Activated CD8-positive, alpha-beta memory T cell treated with anti-CD3 and anti-CD28 coated beads for 4 hours (primary cell): ENCODE measurements at regions not wholly inside any gene's neighbourhood (a gene's known extent, or its start where the extent isn't known, plus 50 kb on each side); places are given as distances from the start of the nearest gene placed in this dataset.
"Not testable (repeated sequence)": the region's sequence is repeated elsewhere in the genome, so short reads cannot be mapped to it uniquely, and the experiment has no call there.

ENCODE experiments used
- DNase-seq, 2 donors: peaks; one replicate each; pipeline ENCODE4 v3.0.0-alpha.2; 2020; ENCODE audit warnings: low read depth in 2 of 2

GRCh38 chr5:175347027-175347426 lies 97.0 kb downstream of the DRD1 start:
- no peak for DNase-seq

DNA sequence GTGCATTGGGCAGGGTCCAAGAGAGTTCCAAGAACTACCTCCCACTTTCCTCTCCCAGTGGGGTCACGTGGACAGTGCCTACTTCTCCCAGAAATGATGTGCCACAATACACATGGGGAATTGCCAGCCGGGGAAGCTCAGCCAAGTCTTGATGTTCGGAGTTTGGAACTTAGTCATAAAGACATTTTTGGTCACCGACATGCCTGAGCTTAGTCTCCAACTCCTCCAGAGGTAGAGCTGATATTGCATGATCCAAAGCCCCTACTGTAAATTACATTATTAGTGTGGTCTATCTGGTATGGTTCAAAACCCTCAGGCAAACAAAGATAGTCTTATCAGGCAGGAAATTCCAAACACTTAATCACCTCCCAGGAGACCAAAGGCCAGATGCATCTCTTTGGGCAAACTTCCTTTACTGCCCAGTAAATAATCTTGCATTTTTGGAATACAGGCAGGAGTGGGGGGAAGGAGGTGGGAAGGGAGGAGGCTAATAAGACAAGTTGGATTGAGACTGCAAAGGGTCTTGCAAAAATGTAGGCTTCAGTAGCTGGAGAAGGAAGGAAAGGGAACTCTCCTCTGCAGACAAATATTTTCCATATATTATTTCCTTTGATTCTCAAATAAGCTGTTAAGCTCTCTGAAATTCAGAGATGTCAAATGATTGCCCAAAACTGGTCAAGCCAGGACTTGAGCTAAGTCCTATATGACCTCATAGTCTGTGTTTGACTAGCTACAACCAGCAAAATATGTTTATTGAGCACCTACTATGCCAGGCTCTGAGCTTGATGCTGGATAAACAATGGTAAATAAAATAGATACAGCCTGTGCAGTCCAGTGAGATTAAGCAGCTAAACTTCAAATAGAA lies 99.4 kb downstream of the DRD1 start:
- DNase-seq, result no peak

GRCh38 chr5:175343308-175343707 lies 100.7 kb downstream of the DRD1 start:
- DNase-seq, result no peak

DNA sequence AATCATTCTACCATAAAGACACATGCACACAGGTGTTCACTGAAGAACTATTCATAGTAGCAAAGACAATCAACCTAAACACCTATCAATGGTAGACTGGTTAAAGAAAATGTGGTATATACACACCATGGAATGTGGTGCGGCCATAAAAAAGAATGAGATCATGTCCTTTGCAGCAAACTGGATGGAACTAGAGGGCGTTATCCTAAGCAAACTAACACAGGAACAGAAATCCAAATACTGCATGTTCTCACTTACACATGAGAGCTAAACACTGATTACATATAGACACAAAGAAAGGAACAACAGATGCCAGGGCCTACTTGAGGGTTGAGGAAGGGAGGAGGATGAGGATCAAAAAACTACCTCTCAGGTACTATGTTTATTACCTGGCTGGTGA lies 103.8 kb downstream of the DRD1 start:
- no peak for DNase-seq

DNA sequence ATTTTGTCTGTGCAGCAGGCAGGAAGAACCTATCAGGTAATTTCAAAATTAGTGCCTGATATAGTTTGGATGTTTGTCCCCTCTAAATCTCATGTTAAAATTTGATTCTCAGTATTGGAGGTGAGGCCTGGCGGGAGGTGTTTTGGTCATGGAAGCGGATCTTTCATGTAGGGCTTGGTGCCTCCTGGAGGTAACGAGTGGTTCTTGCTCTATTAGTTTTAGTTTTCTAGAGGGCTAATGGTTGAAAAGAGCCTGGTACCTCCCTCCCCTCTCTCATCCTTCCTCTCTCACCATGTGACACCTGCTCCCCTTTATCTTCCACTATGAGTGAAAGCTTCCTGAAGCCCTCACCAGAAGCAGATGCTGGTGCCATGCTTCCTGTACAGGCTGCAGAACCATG lies 106.3 kb downstream of the DRD1 start:
- DNase-seq, result no peak

- no peak for DNase-seq
Observed at GRCh38 chr5:175336781-175337180, 107.2 kb downstream of the DRD1 start.

DNA sequence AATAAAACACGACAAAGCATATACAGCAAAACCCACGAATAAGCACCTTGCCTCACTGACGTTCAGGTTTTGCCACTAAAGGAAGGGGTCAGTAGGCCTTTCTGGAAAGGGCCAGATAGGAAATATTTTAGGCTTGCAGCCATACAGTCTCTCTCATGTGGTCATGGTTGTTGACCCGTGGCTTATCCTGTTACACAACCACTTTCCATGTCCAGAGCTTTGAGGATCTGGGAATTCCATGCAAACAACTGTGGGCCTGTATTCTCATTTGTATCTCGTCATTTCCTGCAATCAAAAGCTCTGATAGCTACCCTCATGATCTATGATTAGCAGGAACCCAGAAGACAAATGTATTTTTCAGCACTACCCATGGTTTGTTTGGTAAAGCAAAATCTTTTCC lies 108.3 kb downstream of the DRD1 start:
- no peak for DNase-seq

DNA sequence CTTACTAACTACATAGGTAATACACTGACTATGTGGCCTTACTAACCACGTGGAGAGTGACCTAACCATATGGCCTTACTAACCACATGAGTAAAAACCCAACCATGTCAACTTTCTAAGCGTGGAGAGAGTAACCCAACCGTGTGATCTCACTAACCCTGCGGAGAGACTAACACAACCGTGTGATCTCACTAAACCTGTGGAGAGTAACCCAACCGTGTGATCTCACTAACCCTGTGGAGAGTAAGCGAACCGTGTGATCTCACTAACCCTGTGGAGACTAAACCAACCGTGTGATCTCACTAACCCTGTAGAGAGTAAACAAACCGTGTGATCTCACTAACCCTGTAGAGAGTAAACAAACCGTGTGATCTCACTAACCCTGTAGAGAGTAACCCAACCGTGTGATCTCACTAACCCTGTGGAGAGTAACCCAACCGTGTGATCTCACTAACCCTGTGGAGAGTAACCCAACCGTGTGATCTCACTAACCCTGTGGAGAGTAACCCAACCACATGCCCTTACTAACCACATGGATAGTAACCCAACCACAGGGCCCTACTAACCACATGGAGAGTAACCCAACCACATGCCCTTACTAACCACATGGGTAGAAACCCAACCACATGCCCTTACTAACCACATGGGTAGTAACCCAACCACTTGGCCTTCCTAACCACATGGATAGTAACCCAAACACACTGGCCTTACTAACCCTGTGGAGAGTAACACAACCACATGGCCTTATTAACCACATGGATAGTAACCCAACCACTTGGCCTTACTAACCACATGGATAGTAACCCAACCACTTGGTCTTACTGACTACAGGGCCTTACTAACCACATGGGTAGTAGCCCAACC lies 112.6 kb downstream of the DRD1 start:
- DNase-seq, result not testable (repeated sequence)

DNA sequence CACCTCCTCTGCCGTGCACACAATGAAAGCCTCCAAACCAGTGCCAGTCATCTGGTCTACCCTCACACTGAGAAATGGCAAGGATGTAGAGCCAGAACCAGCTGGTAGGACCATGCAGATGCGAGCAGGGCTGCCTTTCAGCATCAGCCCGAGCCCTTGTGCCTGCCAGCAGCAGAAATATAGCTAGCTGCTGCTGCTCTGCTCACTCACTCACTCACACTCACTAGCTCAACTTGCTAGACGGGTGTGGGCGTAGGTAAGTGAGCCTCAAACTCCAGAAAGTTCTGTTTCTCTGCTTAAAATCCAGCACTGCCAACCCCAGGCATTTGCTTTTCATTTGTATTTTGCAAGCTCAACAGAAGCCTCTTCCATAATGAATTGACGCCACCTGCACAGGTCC lies 114.0 kb downstream of the DRD1 start:
- DNase-seq, result no peak

DNA sequence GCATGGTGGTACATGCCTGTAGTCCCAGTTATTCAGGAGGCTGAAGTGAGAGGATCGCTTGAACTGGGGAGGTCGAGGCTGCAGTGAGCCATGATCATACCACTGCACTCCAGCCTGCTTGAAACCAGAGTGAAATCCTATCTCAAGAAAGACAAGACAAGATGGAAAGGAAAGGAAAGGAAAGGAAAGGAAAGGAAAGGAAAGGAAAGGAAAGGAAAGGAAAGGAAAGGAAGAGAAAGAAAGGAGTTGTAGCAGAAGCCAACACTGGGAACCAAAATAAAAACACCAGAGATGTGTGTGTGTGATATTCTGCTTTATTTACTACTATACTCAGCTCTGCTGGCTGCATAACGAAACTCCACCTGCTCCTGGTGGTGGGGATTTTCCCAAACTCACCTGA lies 115.3 kb downstream of the DRD1 start:
- no peak for DNase-seq

DNA sequence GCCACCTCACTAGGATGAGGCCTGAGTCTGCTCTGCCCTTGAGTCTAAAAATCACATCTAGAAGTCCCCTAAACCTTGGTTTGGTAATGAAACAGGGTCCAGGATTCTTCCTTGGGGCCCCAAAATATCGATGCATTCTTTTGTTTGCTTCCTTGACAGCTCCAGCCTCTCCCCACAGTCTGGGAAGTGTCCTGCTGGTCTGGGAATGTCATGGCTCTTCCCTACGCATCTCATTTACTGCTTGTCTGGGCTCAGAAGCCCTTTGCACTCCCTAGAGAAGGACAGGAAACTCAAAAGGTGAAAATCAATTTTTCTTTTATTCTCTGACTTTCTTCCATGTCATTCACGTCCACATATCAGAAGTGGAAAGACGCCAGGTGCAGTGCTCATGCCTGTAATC lies 115.8 kb downstream of the DRD1 start:
- DNase-seq, result no peak

GRCh38 chr5:175325681-175326080 lies 118.3 kb downstream of the DRD1 start:
- no peak for DNase-seq

- DNase-seq, result no peak
Observed at GRCh38 chr5:175321927-175322532, 122.0 kb downstream of the DRD1 start.

DNA sequence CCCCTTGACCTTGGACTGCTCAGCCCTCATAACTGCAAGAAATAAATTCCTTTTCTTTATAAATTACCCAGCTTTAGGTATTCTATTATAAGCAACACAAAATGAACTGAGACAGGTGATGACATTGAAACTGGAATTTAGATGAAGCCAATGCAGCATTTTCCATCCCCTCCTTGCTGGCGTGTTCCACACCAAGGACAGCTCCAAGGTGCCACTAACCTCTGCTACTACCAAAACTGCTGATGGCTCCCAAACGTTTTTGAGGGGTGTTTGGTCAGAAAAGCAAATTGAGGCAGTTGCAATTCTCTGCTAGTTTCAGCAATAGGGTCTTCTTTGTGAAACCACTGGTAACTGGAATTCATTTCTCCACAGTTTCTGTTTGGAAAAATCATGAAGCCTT lies 124.8 kb downstream of the DRD1 start:
- no peak for DNase-seq

DNA sequence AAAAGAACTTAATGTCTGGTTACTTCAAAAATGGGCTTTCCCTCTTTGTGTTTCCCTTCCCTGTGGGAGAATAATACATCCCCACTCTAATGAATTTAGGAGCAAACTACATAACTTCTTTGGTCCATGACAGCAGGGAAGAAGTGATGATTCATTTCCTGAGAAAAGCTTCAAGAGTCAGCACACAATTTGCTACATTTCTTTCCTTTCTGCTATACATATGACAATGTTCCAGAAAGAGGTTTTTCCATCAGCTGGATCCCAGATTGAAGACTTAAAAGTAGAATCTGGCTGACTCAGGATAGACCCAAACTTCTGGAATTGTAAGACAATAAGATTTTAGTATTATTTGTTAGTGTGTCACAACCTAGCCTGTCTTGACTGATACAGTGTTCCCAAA lies 126.1 kb downstream of the DRD1 start:
- DNase-seq, result no peak

DNA sequence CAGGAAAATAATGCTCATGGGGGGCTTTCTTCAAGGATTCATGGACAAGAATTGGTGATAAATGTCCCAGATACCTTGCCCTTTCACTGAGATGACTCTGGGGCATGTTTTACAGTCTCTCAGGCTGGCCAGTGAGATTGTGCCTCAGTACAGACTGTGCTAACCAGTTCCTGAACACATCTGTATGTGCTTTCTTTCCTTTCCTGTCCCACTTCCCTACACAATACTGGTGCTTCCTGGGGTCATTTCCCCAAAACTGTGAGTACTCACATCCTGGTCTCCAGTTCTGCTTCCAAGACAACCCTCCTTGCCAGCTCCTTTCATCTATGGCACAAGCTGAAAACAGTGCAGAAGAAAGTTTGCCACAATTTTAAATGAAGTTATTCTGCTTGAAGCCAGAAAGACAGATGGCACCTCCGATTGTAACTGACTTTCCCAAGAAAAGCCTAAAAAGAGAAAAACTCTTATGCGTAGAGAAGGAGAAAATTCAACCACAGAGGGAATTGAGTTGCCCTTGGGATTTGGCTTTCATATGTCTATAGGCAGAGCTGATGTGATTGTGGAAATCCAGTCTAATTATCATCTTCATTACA lies 134.7 kb downstream of the DRD1 start:
- no peak for DNase-seq

GRCh38 chr5:175308701-175309100 lies 135.3 kb downstream of the DRD1 start:
- DNase-seq, result no peak

DNA sequence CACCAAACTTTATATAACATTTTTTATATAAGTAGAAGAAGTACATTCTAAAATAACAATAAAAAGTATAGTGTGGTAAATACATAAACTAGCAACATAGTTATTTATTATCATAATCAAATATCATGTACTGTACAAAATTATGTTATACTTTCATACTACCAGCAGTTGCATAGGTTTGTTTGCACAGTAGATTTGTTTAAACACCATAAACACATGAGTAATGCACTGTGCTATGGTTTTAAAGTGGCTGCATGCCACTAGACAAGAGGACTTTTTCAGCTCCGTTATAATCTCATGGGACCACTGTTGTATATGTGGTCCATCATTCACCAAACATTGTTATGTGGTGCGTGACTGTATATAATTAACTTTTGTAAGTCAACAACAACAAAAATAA lies 137.6 kb downstream of the DRD1 start:
- no peak for DNase-seq

DNA sequence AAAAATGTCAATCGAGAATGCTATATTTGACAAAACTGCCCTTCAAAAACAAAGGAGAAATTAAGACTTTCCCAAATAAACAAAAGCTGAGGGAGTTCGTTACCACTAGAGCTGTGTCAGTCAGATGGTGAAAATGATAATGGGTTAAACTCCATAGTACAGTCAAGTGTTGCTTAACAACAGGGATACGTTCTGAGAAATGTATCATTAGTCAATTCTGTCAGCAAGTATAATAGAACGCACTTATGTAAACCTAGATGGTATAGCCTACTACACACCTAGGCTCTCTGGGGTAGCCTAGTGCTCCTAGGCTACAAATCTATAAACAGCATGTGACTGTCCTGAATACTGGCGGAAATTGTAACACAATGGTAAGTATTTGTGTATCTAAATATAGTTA lies 138.7 kb downstream of the DRD1 start:
- DNase-seq, result no peak

GRCh38 chr5:175290379-175290778 lies 153.6 kb downstream of the DRD1 start:
- no peak for DNase-seq

DNA sequence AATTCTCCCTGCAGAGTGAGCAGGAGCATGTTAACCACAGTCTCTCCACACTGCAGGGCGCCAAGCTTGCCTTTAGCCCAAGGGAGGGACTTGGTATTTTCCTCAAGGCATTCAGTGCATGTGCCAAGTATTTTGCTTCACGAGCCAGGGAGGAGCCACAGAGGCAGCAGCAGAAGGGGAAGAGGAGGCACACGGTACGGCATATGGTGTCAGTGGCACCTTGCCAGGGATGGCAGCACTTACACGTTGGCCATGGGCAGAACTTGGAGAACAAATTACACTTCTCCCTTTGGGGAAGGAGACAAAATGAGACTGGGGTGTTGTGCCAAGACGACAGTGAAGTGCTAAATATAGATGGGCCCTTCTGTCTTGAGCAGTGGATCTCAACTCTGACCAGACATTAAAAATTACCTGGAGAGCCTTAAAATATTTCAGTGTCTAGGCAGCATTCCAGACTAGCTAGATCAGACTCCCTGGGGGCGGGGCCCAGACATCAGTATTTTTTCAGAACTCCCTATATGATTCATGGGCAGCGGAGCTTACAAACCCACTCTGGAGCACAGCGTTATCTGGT lies 155.8 kb downstream of the DRD1 start:
- no peak for DNase-seq

GRCh38 chr5:175286981-175287380 lies 157.0 kb downstream of the DRD1 start:
- DNase-seq, result no peak
